ENCODE measurements at regions not wholly inside any gene's neighbourhood (a gene's known extent, or its start where the extent isn't known, plus 50 kb on each side); places are given as distances from the start of the nearest gene placed in this dataset.

GRCh38 chr1:30219675-30220074, 503.7 kb downstream of the MATN1 start:
- TF ChIP-seq, protein P1, sequence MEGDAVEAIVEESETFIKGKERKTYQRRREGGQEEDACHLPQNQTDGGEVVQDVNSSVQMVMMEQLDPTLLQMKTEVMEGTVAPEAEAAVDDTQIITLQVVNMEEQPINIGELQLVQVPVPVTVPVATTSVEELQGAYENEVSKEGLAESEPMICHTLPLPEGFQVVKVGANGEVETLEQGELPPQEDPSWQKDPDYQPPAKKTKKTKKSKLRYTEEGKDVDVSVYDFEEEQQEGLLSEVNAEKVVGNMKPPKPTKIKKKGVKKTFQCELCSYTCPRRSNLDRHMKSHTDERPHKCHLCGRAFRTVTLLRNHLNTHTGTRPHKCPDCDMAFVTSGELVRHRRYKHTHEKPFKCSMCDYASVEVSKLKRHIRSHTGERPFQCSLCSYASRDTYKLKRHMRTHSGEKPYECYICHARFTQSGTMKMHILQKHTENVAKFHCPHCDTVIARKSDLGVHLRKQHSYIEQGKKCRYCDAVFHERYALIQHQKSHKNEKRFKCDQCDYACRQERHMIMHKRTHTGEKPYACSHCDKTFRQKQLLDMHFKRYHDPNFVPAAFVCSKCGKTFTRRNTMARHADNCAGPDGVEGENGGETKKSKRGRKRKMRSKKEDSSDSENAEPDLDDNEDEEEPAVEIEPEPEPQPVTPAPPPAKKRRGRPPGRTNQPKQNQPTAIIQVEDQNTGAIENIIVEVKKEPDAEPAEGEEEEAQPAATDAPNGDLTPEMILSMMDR (IDR thresholded peaks at IDR 0.05) = no peak
- TF ChIP-seq POLR2A (IDR thresholded peaks at IDR 0.05) = no peak
